ENCODE measurements at regions not wholly inside any gene's neighbourhood (a gene's known extent, or its start where the extent isn't known, plus 50 kb on each side); places are given as distances from the start of the nearest gene placed in this dataset.
"Not testable (repeated sequence)": the region's sequence is repeated elsewhere in the genome, so short reads cannot be mapped to it uniquely, and the experiment has no call there.

DNA sequence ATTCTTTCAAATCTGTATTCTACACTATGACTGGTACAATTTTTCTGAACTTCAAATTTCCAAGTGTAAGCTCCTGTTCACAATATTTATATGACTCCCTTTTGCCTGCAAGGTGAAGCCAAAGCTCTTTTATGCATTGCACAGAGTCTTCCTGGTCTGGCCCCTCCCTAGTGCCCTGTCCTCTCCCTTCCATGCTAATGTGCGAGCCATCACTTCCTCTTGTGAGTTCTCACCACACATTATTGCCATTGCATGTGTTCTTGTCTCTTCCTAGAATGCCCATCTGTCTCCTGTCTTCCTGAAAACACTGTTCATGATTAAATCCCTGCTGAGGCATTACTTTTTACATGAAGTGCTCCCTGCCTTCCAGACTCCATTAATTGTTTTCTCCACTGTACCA, 169.9 kb downstream of the MC4R start:
- DNase-seq (ENCODE audit: low spot score) = no peak

DNA sequence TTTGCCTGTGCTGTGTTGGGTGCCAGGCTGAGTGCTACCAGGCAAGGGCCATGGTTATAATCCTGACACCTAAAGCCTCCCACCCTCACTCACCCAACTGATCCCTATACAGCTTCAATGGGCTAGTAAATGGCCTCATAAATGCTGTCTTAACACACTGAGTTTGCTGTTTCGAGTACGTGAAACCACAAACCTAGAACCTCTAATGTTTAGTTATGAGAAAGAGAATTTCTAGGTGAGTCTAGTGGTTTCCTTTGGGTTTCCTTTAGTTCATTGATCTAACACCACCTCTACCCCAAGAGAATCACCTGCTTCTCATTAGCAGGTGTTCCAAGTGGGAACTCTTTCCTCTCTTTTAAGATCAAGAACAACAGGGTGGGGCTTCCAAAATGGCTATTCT, 172.0 kb downstream of the MC4R start:
- no peak for DNase-seq (ENCODE audit: low spot score)

DNA sequence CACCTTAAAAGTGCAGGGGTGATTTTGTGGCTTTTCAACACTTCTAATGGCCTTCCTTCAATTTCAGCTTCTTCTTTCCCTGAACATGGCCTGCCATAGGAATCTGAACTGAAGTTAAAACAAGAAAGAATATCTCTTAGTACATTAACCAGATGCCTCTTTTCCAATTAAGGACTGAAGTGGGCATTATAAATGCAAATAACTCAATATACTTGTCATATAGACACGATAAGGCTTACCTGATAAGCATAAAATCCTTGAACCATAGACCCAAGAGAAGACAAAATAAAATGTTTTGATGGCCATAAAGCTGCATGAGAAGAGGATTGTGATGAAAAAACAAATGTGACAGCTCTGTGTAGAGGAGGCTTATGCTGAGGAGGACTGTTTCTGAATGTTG, 173.1 kb downstream of the MC4R start:
- DNase-seq (ENCODE audit: low spot score) = no peak

DNA sequence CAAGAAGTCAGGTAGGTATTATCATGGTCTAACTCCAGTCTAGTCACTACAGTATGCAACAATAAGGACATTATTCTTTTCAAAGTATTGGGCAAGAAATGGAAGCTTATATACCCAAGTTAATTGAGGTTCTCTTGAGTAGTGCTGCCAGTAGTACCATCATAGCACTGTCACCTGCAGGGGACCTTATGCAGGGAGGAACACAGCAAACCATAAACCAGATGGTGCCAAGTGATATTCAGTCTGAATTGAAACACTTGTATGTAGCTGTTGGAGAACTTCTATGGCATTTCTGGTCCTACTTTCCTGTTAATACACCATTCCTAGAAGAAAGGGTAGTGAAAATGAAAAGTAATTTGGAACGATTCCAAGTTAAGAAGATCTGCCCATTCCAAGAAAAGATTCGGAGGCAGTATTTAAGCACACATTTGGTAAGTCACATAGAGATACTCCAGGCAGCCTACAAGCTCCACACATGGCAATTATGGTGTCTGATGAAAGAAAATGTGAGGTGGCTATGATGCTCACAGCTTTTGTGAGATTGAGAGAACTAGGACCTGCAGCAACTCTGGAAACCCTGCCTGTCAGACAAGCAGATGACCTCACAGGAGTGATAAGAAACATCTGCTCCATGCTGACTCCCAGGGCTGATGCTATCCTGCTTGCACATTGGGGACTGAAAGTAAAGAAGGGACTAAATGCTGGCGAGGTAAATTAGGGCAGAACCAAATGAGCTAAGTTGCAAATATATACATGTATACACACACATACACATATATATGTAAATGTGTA, 174.7 kb downstream of the MC4R start:
- DNase-seq (ENCODE audit: low spot score) = peak; percentile 84

GRCh38 chr18:60196836-60197606, 175.6 kb downstream of the MC4R start:
- DNase-seq (ENCODE audit: low spot score) = peak; percentile 80

DNA sequence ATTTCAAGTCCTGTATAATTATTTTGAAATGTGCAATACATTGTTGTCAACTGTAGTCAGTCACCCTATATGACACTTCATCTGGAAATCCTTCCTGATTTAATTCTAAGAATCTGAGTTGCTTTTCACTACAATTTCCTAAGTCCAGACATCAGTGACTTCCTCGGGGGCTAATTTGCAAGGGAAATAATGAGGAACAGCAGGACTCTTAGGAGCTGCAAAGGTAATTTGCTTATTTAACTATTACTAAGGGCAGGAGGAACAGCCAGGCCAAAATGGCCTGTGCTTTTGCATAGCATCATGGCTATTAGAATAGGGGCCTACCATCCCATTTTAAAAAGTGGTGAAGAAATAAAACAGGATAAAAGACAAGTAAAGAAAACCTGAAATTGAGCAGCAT, 178.8 kb downstream of the MC4R start:
- no peak for DNase-seq (ENCODE audit: low spot score)

DNA sequence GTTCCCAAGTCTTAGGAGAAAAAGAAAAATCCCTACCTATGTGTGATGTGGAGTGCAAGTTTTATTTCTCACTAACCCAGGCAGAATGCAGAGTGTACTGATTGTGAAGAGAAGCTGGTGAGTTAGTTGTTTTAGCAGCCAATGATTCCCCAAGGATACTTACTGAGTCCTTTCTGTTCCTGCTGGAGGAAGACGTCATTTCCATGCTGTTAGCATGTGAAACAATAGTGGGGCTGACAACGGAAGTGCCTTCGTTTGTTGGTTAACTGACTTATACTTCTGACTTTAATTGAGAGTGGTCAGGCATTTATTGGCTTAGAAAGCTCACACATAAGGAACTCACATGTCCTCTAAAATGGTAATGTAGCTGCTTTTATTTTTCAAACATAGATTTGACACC, 180.6 kb downstream of the MC4R start:
- DNase-seq (ENCODE audit: low spot score) = no peak

DNA sequence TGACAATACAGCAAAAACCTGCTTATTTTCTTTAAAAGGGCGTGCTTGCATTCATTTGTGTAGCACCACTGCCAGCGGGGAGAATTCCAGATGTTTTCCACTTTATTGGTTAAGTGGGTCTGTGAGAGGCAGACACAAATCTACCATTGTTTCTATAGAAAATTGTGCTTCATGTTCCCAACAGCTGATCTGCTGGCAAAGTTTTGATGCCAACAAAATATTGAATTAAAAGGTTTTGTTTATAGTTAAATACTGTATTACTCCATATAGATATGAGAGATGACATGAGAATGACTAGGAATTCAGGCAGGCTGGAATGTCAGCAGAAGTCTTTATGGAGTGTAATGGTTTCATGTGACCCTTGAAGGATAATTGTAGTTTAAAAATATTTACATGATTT, 182.7 kb downstream of the MC4R start:
- DNase-seq (ENCODE audit: low spot score) = no peak

DNA sequence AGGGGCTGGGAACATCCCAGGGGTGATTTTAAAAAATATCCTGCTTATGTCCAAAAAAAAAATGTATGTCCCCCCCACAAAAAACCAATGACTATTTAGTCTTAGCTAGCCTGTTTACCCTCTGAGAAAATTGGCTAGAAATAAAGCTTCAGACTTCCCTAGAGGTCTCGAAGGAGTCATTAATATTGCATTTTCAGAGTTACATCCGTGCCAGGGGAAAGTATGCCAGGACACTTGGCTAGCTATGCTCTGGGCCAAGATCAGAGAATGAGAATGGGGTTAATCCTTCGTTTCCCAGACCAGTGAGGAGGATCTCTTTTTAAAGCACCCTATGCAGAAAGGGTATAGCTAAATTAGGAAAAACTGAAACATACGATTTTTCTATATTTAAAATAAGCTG, 183.6 kb downstream of the MC4R start:
- no peak for DNase-seq (ENCODE audit: low spot score)

GRCh38 chr18:60182223-60182622, 190.4 kb downstream of the MC4R start:
- no peak for DNase-seq (ENCODE audit: low spot score)

DNA sequence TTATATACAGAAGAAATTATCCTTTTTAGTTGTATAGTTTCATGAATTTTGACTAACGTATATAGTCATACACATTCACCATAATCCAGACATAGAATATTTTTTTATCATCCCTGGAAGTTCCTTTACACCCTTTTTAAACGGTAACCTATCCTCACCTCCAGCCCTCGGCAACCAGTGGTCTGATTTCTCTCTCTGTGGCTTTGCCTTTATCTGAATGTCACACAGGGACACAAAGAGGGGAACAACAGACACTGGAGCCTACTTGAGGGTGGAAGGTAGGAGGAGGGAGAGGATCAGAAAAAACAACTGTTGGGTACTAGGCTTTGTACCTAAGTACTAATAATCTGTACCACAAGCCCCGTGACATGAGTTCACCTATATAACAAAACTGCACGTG, 191.9 kb downstream of the MC4R start:
- DNase-seq (ENCODE audit: low spot score) = no peak

GRCh38 chr18:60178224-60178623, 194.4 kb downstream of the MC4R start:
- not testable (repeated sequence) for DNase-seq (ENCODE audit: low spot score)

GRCh38 chr18:60176259-60176658, 196.3 kb downstream of the MC4R start:
- DNase-seq (ENCODE audit: low spot score) = no peak

- DNase-seq (ENCODE audit: low spot score) = no peak
These were observed 197.7 kb downstream of the MC4R start for GRCh38 chr18:60174832-60175231.

DNA sequence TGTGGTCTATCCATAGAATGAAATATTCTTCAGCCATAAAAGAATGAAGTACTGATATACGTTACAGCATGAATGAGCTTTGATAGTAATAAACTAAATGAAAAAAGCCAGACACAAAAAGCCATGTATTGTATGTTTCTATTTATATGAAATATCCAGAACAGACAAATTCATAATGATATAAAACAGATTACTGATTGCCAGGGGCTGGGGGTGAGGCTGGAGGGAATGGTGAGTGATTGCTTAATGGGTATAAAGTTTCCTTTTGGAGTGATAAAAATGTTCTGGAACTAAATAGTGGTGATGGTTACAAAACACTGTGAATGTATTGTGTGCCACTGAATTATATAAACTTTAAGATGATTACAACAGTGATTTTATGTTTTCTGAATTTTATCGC, 200.5 kb downstream of the MC4R start:
- DNase-seq (ENCODE audit: low spot score) = no peak

DNA sequence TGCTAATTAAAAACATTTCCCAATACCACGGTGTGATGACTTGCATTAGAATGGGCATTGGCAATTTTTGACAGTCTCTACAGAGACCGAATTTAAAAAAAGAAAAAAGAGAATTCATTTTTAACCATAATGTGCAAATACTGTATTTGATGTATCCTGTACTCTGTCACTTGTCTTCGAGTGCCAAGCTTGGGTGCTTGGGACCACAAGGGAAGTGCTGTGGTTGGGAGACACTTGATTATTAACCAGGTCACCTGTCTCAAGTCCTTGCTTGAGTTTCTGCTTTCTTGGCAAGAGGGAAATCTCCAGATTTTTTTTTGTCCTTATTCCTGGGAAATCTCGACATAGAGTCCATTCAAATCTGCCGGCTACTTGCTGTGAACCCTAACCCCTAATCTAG, 209.0 kb downstream of the MC4R start:
- no peak for DNase-seq (ENCODE audit: low spot score)

GRCh38 chr18:60162388-60162787, 210.2 kb downstream of the MC4R start:
- DNase-seq (ENCODE audit: low spot score) = no peak

DNA sequence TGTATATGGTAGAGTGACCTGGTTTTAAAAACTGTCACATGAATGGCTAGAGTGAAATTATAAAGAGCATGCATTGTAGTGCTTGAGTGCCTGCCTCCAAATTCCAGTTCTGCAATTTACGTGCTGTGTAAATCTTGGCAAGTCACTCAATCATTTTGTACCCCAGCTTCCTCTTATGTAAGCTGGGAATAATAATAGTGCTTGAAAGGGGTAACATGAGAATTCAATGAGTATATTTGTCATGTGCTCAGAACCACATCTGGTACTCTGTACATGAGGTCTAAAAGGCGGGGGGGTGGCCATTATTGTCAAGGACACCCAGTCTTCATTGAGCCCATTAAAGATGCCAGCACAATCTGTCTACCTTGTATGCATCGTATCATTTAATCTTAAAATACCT, 214.8 kb downstream of the MC4R start:
- no peak for DNase-seq (ENCODE audit: low spot score)

DNA sequence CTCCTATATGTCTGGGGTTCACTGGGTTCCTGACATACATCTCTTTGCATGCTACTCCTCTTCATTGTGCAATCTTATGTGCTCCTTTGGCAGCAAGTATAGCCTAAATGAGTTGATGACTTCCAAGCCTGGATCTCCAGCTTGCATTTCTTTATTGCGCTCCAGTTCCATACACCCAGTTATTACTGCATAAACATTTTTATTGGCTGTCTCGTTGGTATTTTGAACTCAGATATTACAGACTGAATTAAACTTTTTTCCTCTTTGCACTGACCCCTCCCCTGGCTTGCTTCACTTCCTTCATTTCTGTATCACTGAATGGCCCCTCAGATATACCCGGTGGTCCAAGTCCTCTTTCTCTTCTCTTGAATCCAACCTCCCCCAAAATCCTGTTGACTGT, 219.2 kb downstream of the MC4R start:
- DNase-seq (ENCODE audit: low spot score) = no peak

DNA sequence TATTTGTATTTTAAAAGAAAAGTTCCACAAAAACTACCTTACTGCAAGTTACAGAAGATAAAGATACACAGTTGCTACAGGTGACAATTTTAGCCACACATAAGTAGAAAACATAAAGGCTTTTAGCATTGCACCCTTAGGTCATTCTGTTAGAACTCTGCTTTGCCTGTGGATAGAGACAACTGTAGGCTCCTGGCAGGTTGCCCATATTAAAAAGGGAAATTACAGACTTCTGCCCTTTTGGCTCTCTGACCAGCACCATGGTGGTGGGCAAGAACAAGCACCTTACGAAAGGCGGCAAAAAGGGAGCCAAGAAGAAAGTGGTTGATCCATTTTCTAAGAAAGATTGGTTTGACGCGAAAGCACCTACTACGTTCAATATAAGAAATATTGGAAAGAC, 223.3 kb downstream of the MC4R start:
- DNase-seq (ENCODE audit: low spot score) = no peak

GRCh38 chr18:60147323-60147722, 225.3 kb downstream of the MC4R start:
- DNase-seq (ENCODE audit: low spot score) = no peak

DNA sequence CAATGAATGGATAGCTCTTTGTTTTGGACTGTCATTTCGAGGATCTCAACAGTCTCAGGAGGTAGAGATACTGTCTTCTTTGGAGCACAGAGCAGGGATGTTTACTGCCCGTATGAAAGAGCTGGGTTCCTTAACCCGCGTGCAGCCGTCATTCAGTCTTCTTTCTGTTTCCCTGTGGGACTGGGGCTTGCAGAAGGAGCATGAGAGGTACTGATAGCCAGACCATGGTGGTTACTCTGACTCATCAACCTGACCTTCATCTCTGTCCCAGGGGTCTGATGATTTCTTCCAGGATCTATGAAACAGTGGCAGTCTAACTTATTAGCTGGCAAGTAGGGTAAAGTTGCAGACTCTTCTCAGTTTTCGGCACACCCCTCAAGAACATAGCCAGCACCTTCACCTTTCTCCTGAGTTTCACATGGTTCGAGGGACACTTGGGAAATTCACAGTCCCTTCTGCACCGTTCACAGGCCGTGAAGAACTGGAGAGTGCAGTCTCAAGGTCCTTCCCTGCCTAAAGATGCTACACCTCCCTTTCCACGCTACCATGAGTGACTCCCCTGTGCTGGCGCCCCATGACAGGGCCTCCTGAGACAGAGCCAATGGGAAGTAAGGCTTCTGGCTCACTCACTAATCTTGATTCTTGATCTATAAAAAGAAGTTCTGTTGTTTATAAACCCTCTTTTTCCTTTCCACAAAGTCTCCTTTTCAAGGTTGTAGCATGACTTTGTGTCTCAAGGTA, 226.2 kb downstream of the MC4R start:
- no peak for DNase-seq (ENCODE audit: low spot score)

DNA sequence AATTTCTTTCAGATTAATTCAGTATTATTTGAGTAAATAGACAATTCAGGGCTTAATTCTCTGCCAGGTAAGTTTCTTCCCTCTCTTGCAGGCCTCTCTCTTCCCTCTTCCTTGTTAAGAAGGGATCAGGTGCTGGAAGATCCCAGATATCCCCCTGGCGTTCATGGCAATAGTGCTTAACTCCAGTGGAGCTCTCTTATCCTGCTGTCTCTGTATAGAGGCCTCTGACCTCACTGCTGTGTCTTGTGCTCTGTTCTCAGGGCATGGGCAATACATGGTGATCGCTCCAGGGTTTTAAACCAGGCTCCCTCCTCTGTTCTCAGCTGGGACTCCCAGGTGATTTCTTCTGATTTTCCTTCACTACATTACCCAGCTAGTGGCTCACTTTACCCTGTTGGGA, 226.8 kb downstream of the MC4R start:
- no peak for DNase-seq (ENCODE audit: low spot score)
